DMS114 treated with DMSO at 0.1 percent for 48 hours (cell line): ENCODE measurements at regions not wholly inside any gene's neighbourhood (a gene's known extent, or its start where the extent isn't known, plus 50 kb on each side); places are given as distances from the start of the nearest gene placed in this dataset.
"Not testable (repeated sequence)": the region's sequence is repeated elsewhere in the genome, so short reads cannot be mapped to it uniquely, and the experiment has no call there.

ENCODE experiments used
- DNase-seq: peaks from one replicate; lab custom pipeline; 2025; ENCODE audit not compliant: unreplicated experiment; lab: John Stamatoyannopoulos, UW

- no peak for DNase-seq
Observed at GRCh38 chr14:21940887-21941856, 267.6 kb upstream of the OR4E1 start.

- no peak for DNase-seq
Observed at GRCh38 chr14:21939836-21940235, 266.2 kb upstream of the OR4E1 start.

GRCh38 chr14:21937996-21938395 lies 264.4 kb upstream of the OR4E1 start:
- DNase-seq = no peak

- no peak for DNase-seq
Observed at GRCh38 chr14:21933681-21934080, 260.1 kb upstream of the OR4E1 start.

- no peak for DNase-seq
Observed at GRCh38 chr14:21924479-21924878, 250.9 kb upstream of the OR4E1 start.

GRCh38 chr14:21923820-21924219 lies 250.2 kb upstream of the OR4E1 start:
- DNase-seq = no peak

- no peak for DNase-seq
Observed at GRCh38 chr14:21921453-21921852, 247.8 kb upstream of the OR4E1 start.

- peak; percentile 37 for DNase-seq
Observed at GRCh38 chr14:21917699-21918436, 244.2 kb upstream of the OR4E1 start.

GRCh38 chr14:21915826-21916225 lies 242.2 kb upstream of the OR4E1 start:
- no peak for DNase-seq

- DNase-seq = peak; percentile 4
Observed at GRCh38 chr14:21913759-21914158, 240.1 kb upstream of the OR4E1 start.

GRCh38 chr14:21912367-21912766 lies 238.7 kb upstream of the OR4E1 start:
- no peak for DNase-seq

GRCh38 chr14:21911877-21912276 lies 238.3 kb upstream of the OR4E1 start:
- DNase-seq = no peak

GRCh38 chr14:21910260-21910659 lies 236.6 kb upstream of the OR4E1 start:
- DNase-seq = no peak

GRCh38 chr14:21902561-21903181 lies 229.1 kb upstream of the OR4E1 start:
- DNase-seq = no peak

- DNase-seq = not testable (repeated sequence)
Observed at GRCh38 chr14:21894898-21895194, 221.2 kb upstream of the OR4E1 start.

- no peak for DNase-seq
Observed at GRCh38 chr14:21894003-21894897, 220.6 kb upstream of the OR4E1 start.

- DNase-seq = no peak
Observed at GRCh38 chr14:21891921-21892320, 218.3 kb upstream of the OR4E1 start.

GRCh38 chr14:21884995-21885394 lies 211.4 kb upstream of the OR4E1 start:
- DNase-seq = no peak

GRCh38 chr14:21882226-21882625 lies 208.6 kb upstream of the OR4E1 start:
- DNase-seq = no peak

GRCh38 chr14:21880918-21881317 lies 207.3 kb upstream of the OR4E1 start:
- no peak for DNase-seq

GRCh38 chr14:21875791-21876190 lies 202.2 kb upstream of the OR4E1 start:
- DNase-seq = no peak
